ENCODE measurements at regions not wholly inside any gene's neighbourhood (a gene's known extent, or its start where the extent isn't known, plus 50 kb on each side); places are given as distances from the start of the nearest gene placed in this dataset.
"Not testable (repeated sequence)": the region's sequence is repeated elsewhere in the genome, so short reads cannot be mapped to it uniquely, and the experiment has no call there.

DNA sequence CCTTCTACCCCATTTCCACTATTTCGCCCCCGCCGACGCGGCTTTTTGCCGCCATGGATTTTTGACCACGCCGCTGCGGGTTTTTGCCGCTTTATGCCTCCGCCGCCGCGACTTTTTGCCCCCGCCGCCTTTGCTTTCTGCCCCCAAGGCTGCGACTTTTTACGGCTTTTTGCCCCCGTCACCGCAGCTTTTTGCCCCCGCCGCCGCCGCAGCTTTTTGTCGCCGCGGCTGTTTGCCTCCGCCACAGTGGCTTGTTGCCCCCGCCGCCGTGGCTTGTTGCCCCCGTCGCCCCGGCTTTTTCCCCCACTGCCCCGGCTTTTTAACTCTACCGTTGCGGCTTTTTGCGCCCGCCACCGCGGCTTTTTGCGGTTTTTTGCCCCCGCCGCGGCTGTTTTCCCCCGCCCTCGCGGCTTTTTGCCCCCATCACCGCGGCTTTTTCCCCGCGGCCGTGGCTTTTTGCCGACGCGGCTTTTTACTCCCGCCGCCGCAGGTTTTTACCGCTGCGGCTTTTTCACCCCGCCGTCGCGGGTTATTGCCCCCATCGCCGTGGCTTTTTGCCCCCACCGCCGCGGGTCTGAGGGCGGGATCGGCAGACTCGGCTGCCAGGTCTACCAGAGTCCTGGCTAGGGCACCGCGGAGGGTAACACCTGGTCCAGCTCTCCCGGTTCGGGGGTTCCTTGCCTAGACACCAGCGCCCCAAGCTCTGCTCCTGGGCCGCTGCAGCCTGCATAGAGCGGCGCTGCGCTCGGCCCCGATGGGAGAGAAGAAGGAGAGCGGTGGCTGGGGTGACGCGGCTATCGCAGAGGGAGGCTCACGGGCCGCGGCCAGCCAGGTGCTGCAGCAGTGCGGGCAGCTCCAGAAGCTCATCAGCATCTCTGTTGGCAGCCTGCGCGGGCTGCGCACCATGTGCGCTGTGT lies 562.7 kb upstream of the WSB1 start:
- DNase-seq (ENCODE audit: low spot score): no peak

DNA sequence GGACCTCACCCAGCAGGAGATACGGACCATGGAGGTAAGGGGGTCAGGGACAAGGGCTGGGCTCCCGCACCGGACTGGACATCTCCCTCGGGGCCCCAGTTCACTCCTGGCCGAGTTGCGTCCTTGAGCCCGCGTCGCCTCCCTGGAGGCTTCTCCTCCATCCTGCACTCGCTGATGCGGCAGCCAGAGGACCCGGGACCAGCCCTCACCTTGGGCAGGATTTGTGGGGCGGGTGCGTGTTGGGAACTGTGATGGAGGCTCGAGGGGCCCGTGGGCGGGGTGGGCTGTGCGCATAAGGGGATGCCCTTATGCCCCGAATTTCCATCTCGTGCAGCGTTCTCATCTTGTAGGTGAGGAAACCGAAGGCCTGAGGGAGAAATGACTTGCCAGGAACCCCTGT lies 562.0 kb upstream of the WSB1 start:
- H3K9me2 ChIP-seq (replicated peaks; ENCODE audit: insufficient read depth); H3K4me1 ChIP-seq (ENCODE audit: insufficient read depth); H2AFZ ChIP-seq; H3K9me3 ChIP-seq (ENCODE audit: low read depth); H3K4me3 ChIP-seq; H3K4me2 ChIP-seq; H3K27ac ChIP-seq; H4K20me1 ChIP-seq (ENCODE audit: insufficient read depth, poor library complexity, severe bottlenecking); H3K36me3 ChIP-seq (replicated peaks; ENCODE audit: insufficient read depth, low read depth); DNase-seq (ENCODE audit: low spot score); H3K79me2 ChIP-seq; H3K27me3 ChIP-seq: not testable (repeated sequence)
- 90% methylated on average over 21 of the region's 22 CpGs for WGBS (ENCODE audit: low lambda C conversion rate, missing lambda C conversion rate)

More for the DNA sequence above, 562.7 kb upstream of the WSB1 start:
- Histone ChIP-seq H3K36me3 (replicated peaks; ENCODE audit: insufficient read depth, low read depth) (no peaks in the 10 kb centered on the region), H3K9me2 (replicated peaks; ENCODE audit: insufficient read depth) (no peaks in the 10 kb centered on the region), H3K27me3 (no peaks in the 10 kb centered on the region), H3K27ac (no peak overlapping the region), H3K79me2 (no peaks in the 10 kb centered on the region), H3K4me1 (ENCODE audit: insufficient read depth) (no peaks in the 10 kb centered on the region), H4K20me1 (ENCODE audit: insufficient read depth, poor library complexity, severe bottlenecking) (no peaks in the 10 kb centered on the region), H3K9me3 (ENCODE audit: low read depth) (no peaks in the 10 kb centered on the region), H3K4me2 (no peak overlapping the region), H3K4me3 (no peak overlapping the region), H2AFZ (no peak overlapping the region)
- TF ChIP-seq EZH2 (IDR thresholded peaks at IDR 0.05; ENCODE audit: borderline replicate concordance) (no peak), CTCF (IDR thresholded peaks at IDR 0.05; ENCODE audit: poor library complexity) (no peak), EZH2phosphoT487 (IDR thresholded peaks at IDR 0.05; ENCODE audit: low read depth, severe bottlenecking, unreplicated experiment) (no peak)
- WGBS (ENCODE audit: low lambda C conversion rate, missing lambda C conversion rate): 92% methylated on average over 38 of the region's 96 CpGs

DNA sequence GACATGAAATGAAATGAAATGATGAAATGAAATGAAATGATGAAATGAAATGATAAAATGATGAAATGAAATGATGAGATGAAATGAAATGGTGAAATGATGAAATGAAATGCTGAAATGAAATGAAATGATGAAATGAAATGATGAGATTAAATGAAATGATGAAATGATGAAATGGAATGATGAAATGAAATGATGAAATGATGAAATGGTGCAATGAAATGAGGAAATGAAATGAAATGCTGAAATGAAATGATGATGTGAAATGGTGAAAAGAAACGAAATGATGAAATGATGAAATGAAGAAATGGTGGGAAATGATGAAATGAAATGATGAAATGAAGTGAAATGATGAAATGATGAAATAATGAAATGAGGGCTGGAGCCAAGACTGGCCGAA lies 559.1 kb upstream of the WSB1 start:
- H3K9me3 ChIP-seq (ENCODE audit: low read depth); H3K36me3 ChIP-seq (replicated peaks; ENCODE audit: insufficient read depth, low read depth); DNase-seq (ENCODE audit: low spot score); H3K4me1 ChIP-seq (ENCODE audit: insufficient read depth); H3K4me3 ChIP-seq; H3K27ac ChIP-seq; H2AFZ ChIP-seq; H4K20me1 ChIP-seq (ENCODE audit: insufficient read depth, poor library complexity, severe bottlenecking); H3K9me2 ChIP-seq (replicated peaks; ENCODE audit: insufficient read depth); H3K4me2 ChIP-seq; H3K79me2 ChIP-seq; H3K27me3 ChIP-seq: not testable (repeated sequence)
- WGBS (ENCODE audit: low lambda C conversion rate, missing lambda C conversion rate): 64% methylated on average over 2 of the region's 2 CpGs

DNA sequence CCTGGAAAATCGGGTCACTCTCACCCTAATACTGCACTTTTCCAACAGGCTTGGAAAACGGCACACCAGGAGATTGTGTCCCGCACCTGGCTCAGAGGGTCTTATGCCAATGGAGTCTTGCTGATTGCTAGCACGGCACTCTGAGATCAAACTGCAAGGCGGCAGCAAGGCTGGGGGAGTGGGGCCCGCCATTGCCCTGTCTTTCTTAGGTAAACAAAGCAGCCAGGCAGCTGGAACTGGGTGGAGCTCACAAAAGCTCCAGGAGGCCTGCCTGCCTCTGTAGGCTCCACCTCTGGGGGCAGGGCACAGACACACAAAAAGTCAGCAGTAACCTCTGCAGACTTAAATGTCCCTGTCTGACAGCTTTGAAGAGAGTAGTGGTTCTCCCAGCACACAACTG lies 557.9 kb upstream of the WSB1 start:
- H3K27me3 ChIP-seq; H3K36me3 ChIP-seq (replicated peaks; ENCODE audit: insufficient read depth, low read depth); H3K4me3 ChIP-seq; H3K4me2 ChIP-seq; H3K9me2 ChIP-seq (replicated peaks; ENCODE audit: insufficient read depth); H3K9me3 ChIP-seq (ENCODE audit: low read depth); H3K27ac ChIP-seq; H4K20me1 ChIP-seq (ENCODE audit: insufficient read depth, poor library complexity, severe bottlenecking); H2AFZ ChIP-seq; DNase-seq (ENCODE audit: low spot score); H3K4me1 ChIP-seq (ENCODE audit: insufficient read depth); H3K79me2 ChIP-seq: not testable (repeated sequence)
- 82% methylated on average over 6 of the region's 6 CpGs for WGBS (ENCODE audit: low lambda C conversion rate, missing lambda C conversion rate)

DNA sequence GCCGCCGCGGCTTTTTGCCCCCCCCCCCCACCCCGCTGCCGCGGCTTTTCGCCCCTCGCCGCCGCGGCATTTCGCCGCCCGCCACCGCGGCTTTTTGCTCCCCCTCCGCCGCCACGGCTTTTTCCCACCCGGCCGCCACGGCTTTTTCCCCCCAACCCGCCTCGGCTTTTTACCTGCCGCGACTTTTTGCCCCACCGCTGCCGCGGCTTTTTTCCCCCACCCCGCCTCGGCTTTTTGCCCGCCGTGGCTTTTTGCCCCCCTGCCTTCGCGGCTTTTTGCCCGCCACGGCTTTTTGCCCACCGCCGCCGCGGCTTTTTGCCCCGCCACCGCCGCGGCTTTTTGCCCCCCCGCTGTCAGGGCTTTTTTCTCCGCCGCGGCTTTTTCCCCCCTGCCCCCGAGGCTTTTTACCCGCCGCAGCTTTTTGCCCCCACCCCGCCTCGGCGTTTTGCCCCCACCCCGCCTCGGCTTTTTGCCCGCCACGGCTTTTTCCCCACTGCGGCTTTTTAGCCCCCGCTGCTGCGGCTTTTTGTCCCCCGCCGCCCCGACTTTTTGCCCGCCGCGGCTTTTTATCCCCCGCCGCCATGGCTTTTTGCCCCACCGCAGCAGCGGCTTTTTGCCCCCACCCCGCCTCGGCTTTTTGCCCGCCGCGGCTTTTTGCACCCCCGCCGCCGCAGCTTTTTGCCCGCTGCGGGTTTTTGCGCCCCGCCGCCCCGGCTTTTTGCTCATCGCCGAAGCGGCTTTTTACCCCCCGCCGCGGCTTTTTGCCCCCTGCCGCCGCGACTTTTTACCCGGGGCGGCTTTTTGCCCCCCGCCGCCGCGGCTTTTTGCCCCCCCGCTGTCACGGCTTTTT lies 527.8 kb upstream of the WSB1 start:
- no peak overlapping the region for H2AFZ ChIP-seq
- H4K20me1 ChIP-seq (ENCODE audit: insufficient read depth, poor library complexity, severe bottlenecking): no peaks in the 10 kb centered on the region
- H3K9me3 ChIP-seq (ENCODE audit: low read depth): no peaks in the 10 kb centered on the region
- no peaks in the 10 kb centered on the region for H3K36me3 ChIP-seq (replicated peaks; ENCODE audit: insufficient read depth, low read depth)
- no peak overlapping the region for H3K4me2 ChIP-seq
- no peak overlapping the region for H3K27ac ChIP-seq
- no peaks in the 10 kb centered on the region for H3K9me2 ChIP-seq (replicated peaks; ENCODE audit: insufficient read depth)
- WGBS (ENCODE audit: low lambda C conversion rate, missing lambda C conversion rate): no CpG with 5 or more reads among the region's 103 CpGs
- TF ChIP-seq EZH2phosphoT487 (IDR thresholded peaks at IDR 0.05; ENCODE audit: low read depth, severe bottlenecking, unreplicated experiment) (no peak), EZH2 (IDR thresholded peaks at IDR 0.05; ENCODE audit: borderline replicate concordance) (no peak), CTCF (IDR thresholded peaks at IDR 0.05; ENCODE audit: poor library complexity) (no peak)
- H3K4me3 ChIP-seq: no peak overlapping the region
- no peaks in the 10 kb centered on the region for H3K79me2 ChIP-seq
- no peaks in the 10 kb centered on the region for H3K27me3 ChIP-seq
- no peak for DNase-seq (ENCODE audit: low spot score)
- no peaks in the 10 kb centered on the region for H3K4me1 ChIP-seq (ENCODE audit: insufficient read depth)

Data from hepatocyte (in vitro differentiated cells).